HCT116 (cell line): ENCODE measurements at regions not wholly inside any gene's neighbourhood (a gene's known extent, or its start where the extent isn't known, plus 50 kb on each side); places are given as distances from the start of the nearest gene placed in this dataset.

Experiments used
- ATAC-seq: fragments of 200-7000 bp; cut with Tn5 transposase; 2 replicates; pipeline ENCODE4 v1.9.1; 2020; ENCODE audit warnings: mild to moderate bottlenecking, moderate library complexity
- BruUV-seq: library from RNA; stranded (reverse); fragments of 400-500 nt; replicated peaks from 2 replicates; lab custom pipeline; 2021; lab: Mats Ljungman, UMichigan
- CTCF ChIA-PET: fragments of 300-600 bp; sonication (Branson Sonifier 250); formaldehyde crosslinking; loops from one replicate; lab custom pipeline; 2021; ENCODE audit warnings: antibody characterized with exemption; lab: Charles Lee
- POLR2A ChIA-PET: fragments of 300-600, 350-600 bp; sonication (Branson Sonifier 250); formaldehyde crosslinking; loops from one replicate; lab custom pipeline; 2021; ENCODE audit warnings: antibody characterized with exemption; lab: Charles Lee
- RAD21 ChIA-PET, 2 experiments: fragments of 300-600 bp; sonication (Branson Sonifier 250); formaldehyde crosslinking; loops; one replicate each; lab custom pipeline; 2023; ENCODE audit warnings: low total read pairs in 2 of 2; ENCODE audit not compliant: uncharacterized antibody in 2 of 2, unreplicated experiment in 2 of 2, low non-redundant PET in 1 of 2; lab: Charles Lee
- DNase-seq: peaks from one replicate; pipeline ENCODE4 v3.0.0-alpha.2; 2010; ENCODE audit warnings: low read depth, low spot score
- H2AFZ ChIP-seq: fragments of 200-600 bp; shearing (Covaris generic), sonication (generic); 2 replicates; pipeline ENCODE4 v1.6.1; 2017; ENCODE audit warnings: low read depth, mixed run types, mixed read lengths, antibody characterized with exemption, low read length; ENCODE audit not compliant: poor library complexity, severe bottlenecking
- H3K27ac ChIP-seq: 2 replicates; pipeline ENCODE4 v1.5.1; 2012; ENCODE audit warnings: low read depth, low read length
- H3K27me3 ChIP-seq: fragments of 200-600 bp; sonication (generic); 2 replicates; pipeline ENCODE4 v1.6.1; 2016; ENCODE audit warnings: mixed run types, low read length, mixed read lengths; ENCODE audit not compliant: insufficient read depth
- H3K36me3 ChIP-seq, 2 experiments: fragments of 200-500 bp in 1 of 2; fragments of 200-600 bp in 1 of 2; sonication (Bioruptor generic) in 1 of 2; sonication (generic) in 1 of 2; 2 replicates each; pipeline versions ENCODE4 v1.5.1 to v1.6.1; 2014 to 2016; ENCODE audit warnings: low read length in 2 of 2, inconsistent platforms in 1 of 2, mixed read lengths in 1 of 2, mixed run types in 1 of 2; ENCODE audit not compliant: insufficient read depth in 2 of 2, control insufficient read depth in 1 of 2
- H3K4me1 ChIP-seq, 2 experiments: fragments of 200-600 bp in 1 of 2; sonication (generic) in 1 of 2; 2 replicates each; pipeline versions ENCODE4 v1.5.1 to v1.6.1; 2012 to 2017; ENCODE audit warnings: low read length in 2 of 2, inconsistent platforms in 1 of 2, mild to moderate bottlenecking in 1 of 2, mixed read lengths in 1 of 2, mixed run types in 1 of 2, moderate library complexity in 1 of 2; ENCODE audit not compliant: insufficient read depth in 2 of 2, control insufficient read depth in 1 of 2
- H3K4me2 ChIP-seq: fragments of 200-600 bp; sonication (generic); 2 replicates; pipeline ENCODE4 v1.6.1; 2017; ENCODE audit warnings: mixed run types, low read length, mixed read lengths
- H3K4me3 ChIP-seq, 2 experiments: fragments of 200-600 bp in 1 of 2; sonication (generic) in 1 of 2; replicated peaks in 1 of 2; 2 replicates each; pipeline ENCODE4 v1.5.1; 2011 to 2016; ENCODE audit warnings: low read length in 2 of 2, control low read depth in 1 of 2, low read depth in 1 of 2, mild to moderate bottlenecking in 1 of 2, mixed read lengths in 1 of 2, mixed run types in 1 of 2
- H3K79me2 ChIP-seq: fragments of 200-600 bp; sonication (generic); 2 replicates; pipeline ENCODE4 v1.6.1; 2017; ENCODE audit warnings: mild to moderate bottlenecking, mixed run types, low read length, moderate library complexity, mixed read lengths; ENCODE audit not compliant: insufficient read depth
- H3K9ac ChIP-seq: fragments of 200-600 bp; sonication (generic); 2 replicates; pipeline ENCODE4 v1.6.1; 2016; ENCODE audit warnings: low read length, mixed read lengths
- H3K9me2 ChIP-seq: fragments of 200-600 bp; sonication (generic), shearing (Covaris generic); 2 replicates; pipeline ENCODE4 v1.6.1; 2017; ENCODE audit warnings: mixed run types, mild to moderate bottlenecking, moderate library complexity; ENCODE audit not compliant: insufficient read depth
- H3K9me3 ChIP-seq, 2 experiments: fragments of 200-500 bp in 1 of 2; fragments of 200-600 bp in 1 of 2; sonication (Bioruptor generic) in 1 of 2; sonication (generic) in 1 of 2; 2 replicates each; pipeline ENCODE4 v1.6.1; 2014 to 2017; ENCODE audit warnings: low read length in 2 of 2, mixed read lengths in 2 of 2, inconsistent platforms in 1 of 2, low read depth in 1 of 2, mild to moderate bottlenecking in 1 of 2, mixed run types in 1 of 2, moderate library complexity in 1 of 2; ENCODE audit not compliant: control insufficient read depth in 1 of 2, insufficient read depth in 1 of 2
- H4K20me1 ChIP-seq: fragments of 200-600 bp; sonication (generic), shearing (Covaris generic); 2 replicates; pipeline ENCODE4 v1.6.1; 2017; ENCODE audit warnings: mixed run types, mild to moderate bottlenecking, moderate library complexity; ENCODE audit not compliant: insufficient read depth
- CBX3 ChIP-seq: IDR thresholded peaks from 2 replicates; pipeline ENCODE4 v1.6.1; 2012; ENCODE audit warnings: low read depth
- CEBPB ChIP-seq: IDR thresholded peaks from 2 replicates; pipeline ENCODE4 v1.6.1; 2012; ENCODE audit warnings: low read depth
- EGR1 ChIP-seq: IDR thresholded peaks from 2 replicates; pipeline ENCODE4 v1.6.1; 2012; ENCODE audit warnings: low read depth
- ELF1 ChIP-seq: IDR thresholded peaks from 2 replicates; pipeline ENCODE4 v1.6.1; 2012; ENCODE audit warnings: low read depth, borderline replicate concordance
- EZH2 ChIP-seq: fragments of 200-600 bp; sonication (generic); IDR thresholded peaks from 2 replicates; pipeline ENCODE4 v1.6.1; 2017; ENCODE audit warnings: antibody characterized with exemption, mixed run types
- FOSL1 ChIP-seq: IDR thresholded peaks from 2 replicates; pipeline ENCODE4 v1.6.1; 2012; ENCODE audit warnings: low read depth
- JUND ChIP-seq: IDR thresholded peaks from 2 replicates; pipeline ENCODE4 v1.6.1; 2012
- POLR2A ChIP-seq: IDR thresholded peaks from 2 replicates; pipeline ENCODE4 v1.7.0; 2011; ENCODE audit warnings: borderline replicate concordance; ENCODE audit not compliant: insufficient read depth, insufficient read length; ENCODE audit errors: extremely low read depth
- POLR2AphosphoS5 ChIP-seq: IDR thresholded peaks from 2 replicates; pipeline ENCODE4 v1.6.1; 2011; ENCODE audit warnings: mild to moderate bottlenecking, low read depth, low read length, moderate library complexity
- SIN3A ChIP-seq: IDR thresholded peaks from 2 replicates; pipeline ENCODE4 v1.6.1; 2012; ENCODE audit warnings: low read depth
- SP1 ChIP-seq: IDR thresholded peaks from 2 replicates; pipeline ENCODE4 v1.6.1; 2012; ENCODE audit warnings: low read depth
- YY1 ChIP-seq: IDR thresholded peaks from 2 replicates; pipeline ENCODE4 v1.6.1; 2011; ENCODE audit warnings: low read length, low read depth, moderate library complexity, mild to moderate bottlenecking; ENCODE audit not compliant: insufficient replicate concordance; ENCODE audit errors: extremely low read depth
- ZFX ChIP-seq: fragments of 450-650 bp; IDR thresholded peaks from 2 replicates; pipeline ENCODE4 v1.6.1; 2017
- ZNF274 ChIP-seq: fragments of 200-500 bp; sonication (Bioruptor generic); IDR thresholded peaks from 2 replicates; pipeline ENCODE4 v1.6.1; 2014; ENCODE audit warnings: mild to moderate bottlenecking, low read depth, low read length, inconsistent platforms
- intact Hi-C: fragments of 100-400 bp; cut with micrococcal nuclease; formaldehyde crosslinking; loops from 2 replicates; pipeline ENCODE4 v1.10.0; 2022
- TF ChIP-seq, protein P1 (sequence below): IDR thresholded peaks from 2 replicates; pipeline ENCODE4 v1.6.1; 2012; ENCODE audit warnings: low read depth
- TF ChIP-seq, protein P2 (sequence below): IDR thresholded peaks from 2 replicates; pipeline ENCODE4 v1.6.1; 2012
- TF ChIP-seq, protein P3 (sequence below): IDR thresholded peaks from 2 replicates; pipeline ENCODE4 v1.6.1; 2011; ENCODE audit warnings: mild to moderate bottlenecking, low read length, moderate library complexity; ENCODE audit not compliant: insufficient replicate concordance; ENCODE audit errors: extremely low read depth

DNA sequence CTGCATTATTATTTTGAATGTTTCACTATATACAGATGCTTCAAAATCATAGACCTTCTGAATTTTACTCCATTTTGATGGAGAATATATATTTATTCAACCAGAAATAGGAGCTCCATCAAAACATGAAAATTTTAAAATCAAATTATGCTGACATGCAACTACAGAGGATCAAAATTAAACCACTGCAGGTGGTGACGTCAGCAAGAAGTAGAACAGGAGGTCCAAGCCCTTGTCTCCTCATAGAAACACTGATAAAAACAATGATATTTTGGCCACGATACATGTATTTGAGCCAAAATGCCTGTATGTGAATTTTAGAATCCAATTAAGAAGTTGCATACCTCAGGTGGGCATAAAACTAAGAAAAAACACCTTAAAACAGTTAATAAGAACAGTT lies 236.6 kb upstream of the FBXL7 start:
- intact Hi-C loops: no loop called here
- POLR2A ChIA-PET: no interaction called here

More for the DNA sequence above, 236.6 kb upstream of the FBXL7 start:
- Histone ChIP-seq H3K27me3 (no peaks in the 10 kb centered on the region), H3K79me2 (no peaks in the 10 kb centered on the region), H2AFZ (no peak overlapping the region), H3K9ac (no peak overlapping the region), H3K4me3 (no peak overlapping the region), H3K4me1 (no peaks in the 10 kb centered on the region), H3K27ac (no peak overlapping the region), H3K36me3 (no peaks in the 10 kb centered on the region), H4K20me1 (no peaks in the 10 kb centered on the region), H3K4me2 (no peak overlapping the region), H3K9me2 (no peaks in the 10 kb centered on the region), H3K9me3 (peaks cover 12 to 31% of the 10 kb centered on the region in 2 experiments; a peak in 3 of 4 replicates)
- TF ChIP-seq CEBPB (no peak), SIN3A (no peak), CBX3 (no peak), ZNF274 (no peak), YY1 (no peak), JUND (no peak), EZH2 (no peak), EGR1 (no peak), FOSL1 (no peak), SP1 (no peak), ZFX (no peak), POLR2A (no peak), ELF1 (no peak), POLR2AphosphoS5 (no peak)
- TF ChIP-seq, protein P1, sequence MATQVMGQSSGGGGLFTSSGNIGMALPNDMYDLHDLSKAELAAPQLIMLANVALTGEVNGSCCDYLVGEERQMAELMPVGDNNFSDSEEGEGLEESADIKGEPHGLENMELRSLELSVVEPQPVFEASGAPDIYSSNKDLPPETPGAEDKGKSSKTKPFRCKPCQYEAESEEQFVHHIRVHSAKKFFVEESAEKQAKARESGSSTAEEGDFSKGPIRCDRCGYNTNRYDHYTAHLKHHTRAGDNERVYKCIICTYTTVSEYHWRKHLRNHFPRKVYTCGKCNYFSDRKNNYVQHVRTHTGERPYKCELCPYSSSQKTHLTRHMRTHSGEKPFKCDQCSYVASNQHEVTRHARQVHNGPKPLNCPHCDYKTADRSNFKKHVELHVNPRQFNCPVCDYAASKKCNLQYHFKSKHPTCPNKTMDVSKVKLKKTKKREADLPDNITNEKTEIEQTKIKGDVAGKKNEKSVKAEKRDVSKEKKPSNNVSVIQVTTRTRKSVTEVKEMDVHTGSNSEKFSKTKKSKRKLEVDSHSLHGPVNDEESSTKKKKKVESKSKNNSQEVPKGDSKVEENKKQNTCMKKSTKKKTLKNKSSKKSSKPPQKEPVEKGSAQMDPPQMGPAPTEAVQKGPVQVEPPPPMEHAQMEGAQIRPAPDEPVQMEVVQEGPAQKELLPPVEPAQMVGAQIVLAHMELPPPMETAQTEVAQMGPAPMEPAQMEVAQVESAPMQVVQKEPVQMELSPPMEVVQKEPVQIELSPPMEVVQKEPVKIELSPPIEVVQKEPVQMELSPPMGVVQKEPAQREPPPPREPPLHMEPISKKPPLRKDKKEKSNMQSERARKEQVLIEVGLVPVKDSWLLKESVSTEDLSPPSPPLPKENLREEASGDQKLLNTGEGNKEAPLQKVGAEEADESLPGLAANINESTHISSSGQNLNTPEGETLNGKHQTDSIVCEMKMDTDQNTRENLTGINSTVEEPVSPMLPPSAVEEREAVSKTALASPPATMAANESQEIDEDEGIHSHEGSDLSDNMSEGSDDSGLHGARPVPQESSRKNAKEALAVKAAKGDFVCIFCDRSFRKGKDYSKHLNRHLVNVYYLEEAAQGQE: no peak
- TF ChIP-seq, protein P2, sequence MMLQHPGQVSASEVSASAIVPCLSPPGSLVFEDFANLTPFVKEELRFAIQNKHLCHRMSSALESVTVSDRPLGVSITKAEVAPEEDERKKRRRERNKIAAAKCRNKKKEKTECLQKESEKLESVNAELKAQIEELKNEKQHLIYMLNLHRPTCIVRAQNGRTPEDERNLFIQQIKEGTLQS: no peak
- TF ChIP-seq, protein P3, sequence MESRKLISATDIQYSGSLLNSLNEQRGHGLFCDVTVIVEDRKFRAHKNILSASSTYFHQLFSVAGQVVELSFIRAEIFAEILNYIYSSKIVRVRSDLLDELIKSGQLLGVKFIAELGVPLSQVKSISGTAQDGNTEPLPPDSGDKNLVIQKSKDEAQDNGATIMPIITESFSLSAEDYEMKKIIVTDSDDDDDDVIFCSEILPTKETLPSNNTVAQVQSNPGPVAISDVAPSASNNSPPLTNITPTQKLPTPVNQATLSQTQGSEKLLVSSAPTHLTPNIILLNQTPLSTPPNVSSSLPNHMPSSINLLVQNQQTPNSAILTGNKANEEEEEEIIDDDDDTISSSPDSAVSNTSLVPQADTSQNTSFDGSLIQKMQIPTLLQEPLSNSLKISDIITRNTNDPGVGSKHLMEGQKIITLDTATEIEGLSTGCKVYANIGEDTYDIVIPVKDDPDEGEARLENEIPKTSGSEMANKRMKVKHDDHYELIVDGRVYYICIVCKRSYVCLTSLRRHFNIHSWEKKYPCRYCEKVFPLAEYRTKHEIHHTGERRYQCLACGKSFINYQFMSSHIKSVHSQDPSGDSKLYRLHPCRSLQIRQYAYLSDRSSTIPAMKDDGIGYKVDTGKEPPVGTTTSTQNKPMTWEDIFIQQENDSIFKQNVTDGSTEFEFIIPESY: no peak
- RAD21 ChIA-PET: no interaction called here
- BruUV-seq: no TSS peak
- CTCF ChIA-PET: no interaction called here
- ATAC-seq (no peak), DNase-seq (no peak)
